CD4-positive, alpha-beta T cell treated with Interleukin-17A for 4 hours (primary cell): ENCODE measurements at regions not wholly inside any gene's neighbourhood (a gene's known extent, or its start where the extent isn't known, plus 50 kb on each side); places are given as distances from the start of the nearest gene placed in this dataset.

Experiments
- DNase-seq: peaks from one replicate; pipeline ENCODE4 v3.0.0-alpha.2; 2020; ENCODE audit warnings: mixed read lengths

DNA sequence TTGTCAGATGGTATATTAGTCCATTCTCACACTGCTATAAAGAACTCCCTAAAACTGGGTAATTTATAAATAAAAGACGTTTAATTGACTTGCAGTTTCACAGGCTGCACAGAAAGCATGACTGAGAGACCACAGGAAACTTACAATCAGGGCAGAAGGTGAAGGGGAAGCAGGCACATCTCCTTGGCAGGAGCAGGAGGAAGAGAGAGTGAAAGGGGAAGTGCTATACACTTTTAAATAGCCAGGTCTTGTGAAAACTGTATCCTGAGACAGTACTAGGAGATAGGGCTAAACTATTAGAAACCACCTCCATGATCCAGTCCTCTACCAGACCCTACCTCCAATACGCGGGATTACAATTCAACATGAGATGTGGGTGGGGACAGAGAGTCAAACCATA, 193.9 kb upstream of the KCNG1 start:
- no peak for DNase-seq

GRCh38 chr20:51212816-51213215, 189.9 kb upstream of the KCNG1 start:
- no peak for DNase-seq

- DNase-seq: no peak
Observed at GRCh38 chr20:51211191-51211590, 188.3 kb upstream of the KCNG1 start.

DNA sequence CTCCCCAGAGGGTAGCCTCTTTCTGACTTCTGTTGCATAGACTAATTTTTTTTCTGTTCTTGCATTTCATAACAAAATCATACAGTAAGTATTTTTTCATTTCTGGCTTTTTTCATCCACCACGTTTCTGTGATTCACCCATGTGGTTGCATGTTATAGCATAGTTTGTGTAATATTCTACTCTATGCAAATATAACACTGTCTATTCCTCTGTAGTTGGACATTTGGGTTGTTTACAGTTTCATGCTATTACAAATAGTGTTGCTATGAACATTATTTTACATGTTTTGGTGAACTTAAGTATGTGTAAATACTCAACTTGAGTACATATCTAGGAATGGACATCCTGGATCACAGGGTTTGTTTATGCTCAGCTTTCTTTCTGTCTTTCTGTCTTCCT, 187.2 kb upstream of the KCNG1 start:
- no peak for DNase-seq

DNA sequence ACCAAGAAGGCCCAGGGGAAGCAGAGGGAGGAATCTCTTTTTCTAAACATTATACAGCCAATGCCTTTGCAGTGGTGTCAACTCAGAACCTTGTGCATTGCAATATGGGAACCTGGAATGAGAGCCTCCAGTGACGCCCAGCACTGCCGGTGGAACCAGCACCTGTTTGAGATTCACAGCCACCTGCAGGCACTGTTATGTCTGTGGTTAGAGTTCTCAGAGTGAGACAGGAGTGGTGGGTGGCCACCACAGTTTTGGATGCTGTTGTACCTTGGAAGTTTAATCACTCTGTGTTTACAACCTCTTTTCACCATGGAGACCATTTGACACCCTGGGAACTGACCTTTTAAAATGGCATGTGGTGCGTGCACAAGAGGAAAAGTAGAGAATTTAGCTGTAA, 185.3 kb upstream of the KCNG1 start:
- no peak for DNase-seq

DNA sequence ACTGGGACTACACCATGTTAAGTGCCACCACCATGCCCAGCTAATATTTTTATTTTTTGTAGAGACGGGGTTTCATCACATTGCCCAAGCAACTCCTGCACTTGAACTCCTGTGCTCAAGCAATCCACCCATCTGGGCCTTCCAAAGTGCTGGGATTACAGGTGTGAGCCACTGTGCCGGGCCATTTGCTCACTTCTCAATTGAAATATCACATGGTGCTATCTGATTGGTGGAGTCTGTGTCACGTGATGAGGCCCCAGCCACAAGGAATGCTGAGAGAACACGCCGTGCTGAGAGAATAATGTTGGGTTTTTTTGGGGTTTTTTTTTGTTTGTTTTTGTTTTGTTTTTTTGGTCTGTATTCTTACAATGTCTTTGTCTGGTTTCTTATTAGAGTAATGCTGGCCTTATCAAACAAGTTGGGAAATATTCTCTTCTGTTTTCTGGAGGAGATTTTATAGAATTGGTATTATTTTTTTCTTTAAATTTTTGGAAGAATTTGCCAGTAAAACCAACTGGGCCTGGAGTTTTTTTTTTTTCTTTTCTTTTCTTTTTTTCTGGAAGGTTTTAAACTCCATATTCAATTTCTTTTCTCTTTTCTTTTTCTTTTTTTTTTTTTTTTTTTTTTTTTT, 183.2 kb upstream of the KCNG1 start:
- no peak for DNase-seq

DNA sequence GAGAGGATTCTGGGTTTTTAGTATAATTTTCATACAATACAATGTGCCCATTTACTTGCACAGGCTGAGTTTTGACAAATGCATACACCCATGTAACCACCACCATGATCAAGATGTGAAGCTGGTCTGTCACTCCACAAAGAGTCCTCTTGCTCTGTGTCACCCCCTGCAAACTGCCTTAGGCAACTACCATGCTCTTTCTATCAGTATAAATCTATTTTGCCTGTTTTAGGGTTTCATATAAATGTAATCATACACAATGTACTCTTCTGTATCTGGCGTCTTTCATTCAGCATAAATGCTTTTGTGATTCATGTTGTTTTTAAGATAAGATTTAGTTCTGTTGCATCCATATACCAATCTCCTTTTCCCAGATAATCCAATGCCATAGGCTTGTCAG, 181.9 kb upstream of the KCNG1 start:
- no peak for DNase-seq

DNA sequence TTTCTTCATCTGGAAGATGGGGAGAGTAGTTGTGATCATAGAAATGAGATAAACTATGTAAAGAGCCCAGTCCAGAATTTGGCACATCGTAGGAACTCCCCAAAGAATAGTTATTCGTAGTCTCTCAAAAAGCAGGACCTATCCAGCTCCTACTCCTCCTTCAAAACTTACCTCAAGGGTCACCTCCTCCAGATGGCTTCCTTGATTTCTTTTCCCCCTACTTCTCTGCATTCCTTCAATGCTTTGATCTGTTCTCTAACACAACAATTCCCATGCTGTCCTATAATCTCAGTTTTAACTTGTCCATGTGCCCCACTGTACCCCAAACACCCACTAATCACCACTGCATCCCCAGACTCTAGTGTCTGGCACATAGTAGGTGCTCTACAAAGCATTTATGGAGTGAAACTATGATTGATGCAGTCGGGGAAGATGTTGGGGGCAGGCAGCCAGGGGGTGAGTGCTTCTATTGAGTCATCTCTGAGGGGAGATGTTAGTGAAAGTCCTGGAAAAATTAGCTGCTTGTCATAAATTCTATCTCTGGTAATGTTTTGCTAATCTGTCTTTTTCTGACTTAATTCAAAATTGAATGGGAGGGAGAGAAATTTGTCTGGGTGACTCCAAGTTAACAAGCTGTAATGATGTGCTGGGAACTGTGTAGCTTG, 181.3 kb upstream of the KCNG1 start:
- DNase-seq: no peak

DNA sequence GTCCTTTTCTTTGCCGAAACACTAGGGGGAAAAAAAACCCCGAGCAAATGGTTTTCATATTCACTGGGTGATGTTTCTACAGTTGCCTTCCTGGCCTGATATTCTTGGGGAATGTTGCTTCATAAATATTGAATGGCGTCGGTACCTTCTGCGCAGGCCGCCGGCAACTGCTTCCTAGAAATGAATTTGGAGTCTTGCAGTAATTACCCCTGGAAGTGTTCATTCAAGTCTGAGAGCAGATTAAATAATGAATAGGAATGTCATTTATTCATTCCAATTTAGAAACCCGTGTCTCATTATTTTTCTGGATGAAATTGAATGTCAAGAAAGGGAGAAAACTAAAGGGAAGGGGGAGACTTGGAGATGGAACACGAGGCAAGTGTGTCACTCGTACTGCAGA, 179.4 kb upstream of the KCNG1 start:
- no peak for DNase-seq

DNA sequence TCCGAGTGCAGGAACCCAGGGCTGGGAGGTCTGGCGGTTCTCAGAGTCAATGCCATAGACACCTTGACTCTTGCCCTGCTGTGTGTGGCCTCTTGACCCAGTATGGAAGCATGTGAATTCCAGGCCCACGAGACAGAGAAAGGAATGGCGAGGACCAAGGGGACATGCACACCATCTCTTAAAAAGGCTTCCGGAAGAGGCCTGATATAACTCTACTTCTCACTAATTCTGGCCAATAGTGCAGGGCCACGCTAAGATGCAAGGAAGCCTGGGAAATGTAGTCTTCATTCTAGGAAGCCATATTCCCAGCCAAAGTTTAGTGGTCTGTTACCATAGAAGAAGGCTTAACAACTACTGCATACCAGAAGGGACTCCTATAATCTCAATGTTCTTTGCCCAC, 177.0 kb upstream of the KCNG1 start:
- DNase-seq: no peak

DNA sequence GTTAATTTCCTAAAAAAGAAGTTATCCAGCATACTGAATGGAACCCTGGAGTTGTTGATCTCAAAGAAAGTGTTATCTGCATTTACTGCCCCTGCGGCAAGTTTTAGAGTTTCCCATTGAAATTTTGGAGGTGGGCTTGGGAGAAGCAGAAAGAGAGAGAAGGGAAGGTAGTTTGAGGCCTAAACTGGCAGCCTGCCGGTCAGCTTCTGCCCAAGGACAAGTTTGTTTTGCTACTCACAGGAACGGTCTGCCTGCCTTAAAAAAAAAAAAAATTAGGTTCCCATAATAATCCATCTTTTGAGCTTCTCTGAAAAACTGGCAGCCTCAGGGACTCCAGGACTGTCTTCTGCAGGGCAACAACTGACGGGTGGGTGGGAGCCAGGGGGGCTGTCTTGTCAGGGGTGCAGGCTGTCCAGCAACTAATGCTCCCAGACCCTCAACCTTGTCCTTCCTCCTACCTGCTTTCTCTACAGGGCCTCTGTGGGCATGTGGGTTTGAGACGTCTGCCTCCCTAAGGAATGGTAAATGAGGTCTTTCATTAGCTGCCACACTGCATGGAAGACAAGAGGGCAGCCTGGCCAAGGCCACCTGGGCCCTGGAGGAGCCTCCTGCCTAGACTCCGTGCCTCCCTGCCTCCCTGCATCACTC, 176.1 kb upstream of the KCNG1 start:
- DNase-seq: no peak

GRCh38 chr20:51198238-51198637, 175.3 kb upstream of the KCNG1 start:
- no peak for DNase-seq

- no peak for DNase-seq
Observed at GRCh38 chr20:51196991-51197651, 174.2 kb upstream of the KCNG1 start.

DNA sequence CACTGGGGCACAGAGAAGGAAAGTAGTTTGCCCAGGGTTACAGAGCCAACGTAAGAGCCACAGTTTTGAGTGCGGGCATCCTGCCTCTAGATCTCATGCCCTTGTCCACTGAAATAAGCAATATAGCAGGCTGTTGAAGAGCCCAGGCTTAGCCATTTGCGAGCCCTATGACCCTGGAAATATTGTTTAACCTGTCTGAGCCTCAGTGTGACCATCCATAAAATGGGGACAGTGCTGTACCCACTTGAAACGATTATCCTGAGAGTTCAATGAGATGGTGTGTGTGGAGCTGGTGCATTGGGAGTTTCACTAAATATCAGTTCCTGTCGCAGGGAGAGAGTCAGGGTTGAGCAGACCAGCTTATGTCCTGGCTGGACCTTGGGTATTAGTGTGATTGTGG, 173.1 kb upstream of the KCNG1 start:
- DNase-seq: no peak

- no peak for DNase-seq
Observed at GRCh38 chr20:51195419-51195901, 172.6 kb upstream of the KCNG1 start.

DNA sequence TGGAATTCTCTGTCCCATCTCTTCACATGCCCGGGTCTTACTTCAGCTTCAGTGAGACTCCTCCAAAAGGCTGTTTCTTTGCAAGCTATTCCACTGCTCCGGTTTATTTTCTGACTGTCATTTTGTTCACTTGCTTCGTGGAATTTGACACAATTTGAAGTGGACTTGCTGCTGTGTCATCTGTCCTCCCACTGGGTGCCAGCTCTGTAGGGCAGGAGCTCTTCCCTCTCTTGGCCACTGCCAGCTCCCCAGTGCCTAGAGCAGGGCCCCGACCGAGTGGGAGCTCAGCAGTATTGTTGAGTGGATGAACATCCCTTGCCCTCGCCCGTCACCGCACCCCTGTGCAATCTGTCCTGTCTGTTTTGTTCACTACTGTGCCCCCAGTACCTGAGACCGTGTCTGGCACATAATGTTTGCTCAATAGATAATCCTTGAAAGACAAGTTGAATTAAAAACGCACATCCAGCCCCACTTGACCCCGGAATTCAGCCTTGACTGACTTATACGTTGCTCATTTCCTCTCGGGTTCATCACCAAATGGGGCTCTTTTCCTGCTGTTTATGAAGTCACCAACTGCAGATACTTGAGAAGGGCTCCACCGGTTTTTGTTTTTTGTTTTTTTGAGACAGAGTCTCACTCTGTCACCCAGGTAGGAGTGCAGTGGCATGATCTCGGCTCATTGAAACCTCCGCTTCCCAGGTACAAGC, 170.3 kb upstream of the KCNG1 start:
- DNase-seq: no peak

DNA sequence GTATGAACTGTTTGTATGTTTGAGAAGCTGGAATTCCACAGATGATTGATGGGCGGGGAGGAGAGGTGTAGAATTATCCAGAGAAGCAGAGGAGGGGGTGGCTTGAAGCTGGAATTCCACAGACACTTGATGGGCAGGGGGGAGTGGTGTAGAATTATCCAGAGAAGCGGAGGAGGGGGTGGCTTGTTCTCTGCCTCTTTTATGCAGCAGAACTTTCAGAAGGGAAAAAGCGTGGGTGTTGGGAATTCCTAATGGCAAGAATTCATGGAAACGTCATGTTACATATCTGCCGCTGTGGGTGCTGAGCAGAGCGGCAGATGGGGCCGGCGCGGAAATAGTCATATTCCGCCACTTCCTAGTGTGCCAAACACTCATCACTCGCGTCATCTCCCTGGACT, 167.9 kb upstream of the KCNG1 start:
- DNase-seq: no peak

GRCh38 chr20:51189814-51190782, 167.2 kb upstream of the KCNG1 start:
- DNase-seq: no peak

- no peak for DNase-seq
Observed at GRCh38 chr20:51188941-51189340, 166.0 kb upstream of the KCNG1 start.

GRCh38 chr20:51187261-51187660, 164.4 kb upstream of the KCNG1 start:
- no peak for DNase-seq

DNA sequence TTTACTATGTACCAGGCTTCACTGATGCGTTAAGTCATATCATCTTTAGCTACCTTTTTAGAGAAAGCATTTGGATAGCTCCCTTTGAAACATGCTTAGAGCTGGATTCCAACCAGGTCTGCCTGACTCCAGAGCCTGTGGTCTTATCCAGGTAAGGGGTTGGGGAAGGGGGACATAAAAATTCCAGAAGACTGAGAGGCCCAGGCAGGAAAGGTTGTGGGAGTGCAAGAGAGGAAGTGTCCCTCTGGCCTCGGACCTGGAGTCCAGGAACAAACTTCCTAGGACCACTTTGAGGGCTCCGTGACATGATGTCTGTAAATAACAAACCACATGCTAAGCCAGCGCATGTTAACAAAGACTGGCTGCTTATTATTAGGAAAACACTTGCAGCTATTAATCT, 163.0 kb upstream of the KCNG1 start:
- DNase-seq: no peak

- DNase-seq: no peak
Observed at GRCh38 chr20:51185277-51185676, 162.4 kb upstream of the KCNG1 start.
